ENCODE measurements at regions not wholly inside any gene's neighbourhood (a gene's known extent, or its start where the extent isn't known, plus 50 kb on each side); places are given as distances from the start of the nearest gene placed in this dataset.

GRCh38 chr1:80869299-80869698 is 931.4 kb upstream of the ADGRL2 start:
- H3K9me3 ChIP-seq (ENCODE audit: control insufficient read depth, insufficient read depth, low read depth, low read length), result no peaks in the 10 kb centered on the region
- H3K27ac ChIP-seq (ENCODE audit: low read length), result no peak overlapping the region
- H3K4me3 ChIP-seq (ENCODE audit: low read depth in 2 of 2, low read length in 2 of 2), result no peak overlapping the region
- no peaks in the 10 kb centered on the region for H3K36me3 ChIP-seq (ENCODE audit: control insufficient read depth, insufficient read depth, low read length)
- ChIA-PET POLR2A (no interaction called here), CTCF (no interaction called here)
- in situ Hi-C loops (cut with HindIII; ENCODE audit: low pct_unique_long_range_greater_than_20kb, low sequenced_read_pairs) (no loop called here), intact Hi-C loops (cut with micrococcal nuclease; ENCODE audit: unreplicated experiment) (no loop called here)
- BruUV-seq (replicated peaks), result no TSS peak
- no peaks in the 10 kb centered on the region for H3K4me1 ChIP-seq (ENCODE audit: control insufficient read depth, insufficient read depth, low read length)
- TF ChIP-seq CTCF (IDR thresholded peaks at IDR 0.05) (no peak), POLR2AphosphoS5 (IDR thresholded peaks at IDR 0.05; ENCODE audit: low read depth, low read length) (no peak), REST (IDR thresholded peaks at IDR 0.05; ENCODE audit: insufficient read depth in 1 of 2, low read depth in 2 of 2, low read length in 1 of 2) (no peak), SIN3A (IDR thresholded peaks at IDR 0.05; ENCODE audit: borderline replicate concordance, insufficient read depth, low read depth, low read length) (no peak), TCF7L2 (IDR thresholded peaks at IDR 0.05; ENCODE audit: low read depth, low read length) (no peak)
- no peaks in the 10 kb centered on the region for H3K27me3 ChIP-seq (ENCODE audit: control insufficient read depth, insufficient read depth, low read length)
- ATAC-seq (no peak), DNase-seq (ENCODE audit: low read depth, low spot score) (no peak)

GRCh38 chr1:80847904-80848303 is 952.8 kb upstream of the ADGRL2 start:
- CTCF ChIA-PET, result no interaction called here
- DNase-seq (ENCODE audit: low read depth, low spot score) (no peak), ATAC-seq (no peak)
- in situ Hi-C loops (cut with HindIII; ENCODE audit: low pct_unique_long_range_greater_than_20kb, low sequenced_read_pairs), result no loop called here
- no peaks in the 10 kb centered on the region for H3K4me1 ChIP-seq (ENCODE audit: control insufficient read depth, insufficient read depth, low read length)
- H3K27me3 ChIP-seq (ENCODE audit: control insufficient read depth, insufficient read depth, low read length), result no peaks in the 10 kb centered on the region
- intact Hi-C loops (cut with micrococcal nuclease; ENCODE audit: unreplicated experiment), result no loop called here
- no peak for TF ChIP-seq REST (IDR thresholded peaks at IDR 0.05; ENCODE audit: insufficient read depth in 1 of 2, low read depth in 2 of 2, low read length in 1 of 2)
- TF ChIP-seq CTCF (IDR thresholded peaks at IDR 0.05), result no peak
- TF ChIP-seq SIN3A (IDR thresholded peaks at IDR 0.05; ENCODE audit: borderline replicate concordance, insufficient read depth, low read depth, low read length), result no peak
- no peak for TF ChIP-seq TCF7L2 (IDR thresholded peaks at IDR 0.05; ENCODE audit: low read depth, low read length)
- no peak for TF ChIP-seq POLR2AphosphoS5 (IDR thresholded peaks at IDR 0.05; ENCODE audit: low read depth, low read length)
- no TSS peak for BruUV-seq (replicated peaks)
- H3K9me3 ChIP-seq (ENCODE audit: control insufficient read depth, insufficient read depth, low read depth, low read length), result no peaks in the 10 kb centered on the region
- POLR2A ChIA-PET, result no interaction called here
- no peak overlapping the region for H3K27ac ChIP-seq (ENCODE audit: low read length)
- no peaks in the 10 kb centered on the region for H3K36me3 ChIP-seq (ENCODE audit: control insufficient read depth, insufficient read depth, low read length)
- H3K4me3 ChIP-seq (ENCODE audit: low read depth in 2 of 2, low read length in 2 of 2), result no peak overlapping the region

Measured in Panc1 (cell line).